SK-N-SH treated with all-trans-retinoic acid at 6 μM for 48 hours (cell line): ENCODE measurements at regions not wholly inside any gene's neighbourhood (a gene's known extent, or its start where the extent isn't known, plus 50 kb on each side); places are given as distances from the start of the nearest gene placed in this dataset.

Experiments
- OSR1 ChIP-seq: fragments of 250-450 bp; sonication (Bioruptor Pico); IDR thresholded peaks from 2 replicates; pipeline ENCODE4 v1.8.0; 2022; ENCODE audit warnings: moderate library complexity, mild to moderate bottlenecking, inconsistent platforms
- PATZ1 ChIP-seq: fragments of 250-450 bp; sonication (Bioruptor Pico); IDR thresholded peaks from 2 replicates; pipeline ENCODE4 v1.8.0; 2020; ENCODE audit warnings: mild to moderate bottlenecking, moderate library complexity, borderline replicate concordance
- POU6F1 ChIP-seq: fragments of 250-450 bp; sonication (Bioruptor Pico); IDR thresholded peaks from 2 replicates; pipeline ENCODE4 v1.8.0; 2021; ENCODE audit warnings: low read depth, mild to moderate bottlenecking, moderate library complexity, borderline replicate concordance
- RARB ChIP-seq: fragments of 250-450 bp; sonication (Bioruptor Pico); IDR thresholded peaks from 2 replicates; pipeline ENCODE4 v1.8.0; 2021; ENCODE audit warnings: mild to moderate bottlenecking, moderate library complexity
- SNAI2 ChIP-seq: fragments of 250-450 bp; sonication (Bioruptor Pico); IDR thresholded peaks from 2 replicates; pipeline ENCODE4 v1.5.0; 2020; ENCODE audit warnings: mild to moderate bottlenecking, moderate library complexity
- TCF4 ChIP-seq: fragments of 250-450 bp; sonication (Bioruptor Pico); IDR thresholded peaks from 2 replicates; pipeline ENCODE4 v1.8.0; 2021; ENCODE audit warnings: mild to moderate bottlenecking, moderate library complexity, borderline replicate concordance
- TOX ChIP-seq: fragments of 250-450 bp; sonication (Bioruptor Pico); IDR thresholded peaks from 2 replicates; pipeline ENCODE4 v1.8.0; 2021; ENCODE audit warnings: mild to moderate bottlenecking, moderate library complexity, borderline replicate concordance
- TSHZ2 ChIP-seq: fragments of 250-450 bp; sonication (Bioruptor Pico); IDR thresholded peaks from 2 replicates; pipeline ENCODE4 v1.5.0; 2020; ENCODE audit warnings: mild to moderate bottlenecking, moderate library complexity
- ZNF70 ChIP-seq: fragments of 450-650 bp; formaldehyde crosslinking; IDR thresholded peaks from 2 replicates; pipeline ENCODE4 v1.5.0; 2020; ENCODE audit warnings: mild to moderate bottlenecking, moderate library complexity

GRCh38 chr12:102565555-102565954 is 85.2 kb upstream of the IGF1 start:
- no peak for TF ChIP-seq TSHZ2
- TF ChIP-seq PATZ1 (CRISPR knock-in tag), result no peak
- no peak for TF ChIP-seq ZNF70 (CRISPR knock-in tag)
- no peak for TF ChIP-seq TCF4
- TF ChIP-seq POU6F1, result no peak
- TF ChIP-seq OSR1 (CRISPR knock-in tag), result no peak
- no peak for TF ChIP-seq RARB
- no peak for TF ChIP-seq TOX (CRISPR knock-in tag)
- TF ChIP-seq SNAI2 (CRISPR knock-in tag), result no peak
